GM21381 (cell line): ENCODE measurements at regions not wholly inside any gene's neighbourhood (a gene's known extent, or its start where the extent isn't known, plus 50 kb on each side); places are given as distances from the start of the nearest gene placed in this dataset.
"Not testable (repeated sequence)": the region's sequence is repeated elsewhere in the genome, so short reads cannot be mapped to it uniquely, and the experiment has no call there.

Source experiments
- ATAC-seq: cut with Tn5 transposase; IDR thresholded peaks from one replicate; pipeline ENCODE4 v1.9.1; 2021; ENCODE audit warnings: mild to moderate bottlenecking, moderate library complexity; ENCODE audit not compliant: unreplicated experiment

DNA sequence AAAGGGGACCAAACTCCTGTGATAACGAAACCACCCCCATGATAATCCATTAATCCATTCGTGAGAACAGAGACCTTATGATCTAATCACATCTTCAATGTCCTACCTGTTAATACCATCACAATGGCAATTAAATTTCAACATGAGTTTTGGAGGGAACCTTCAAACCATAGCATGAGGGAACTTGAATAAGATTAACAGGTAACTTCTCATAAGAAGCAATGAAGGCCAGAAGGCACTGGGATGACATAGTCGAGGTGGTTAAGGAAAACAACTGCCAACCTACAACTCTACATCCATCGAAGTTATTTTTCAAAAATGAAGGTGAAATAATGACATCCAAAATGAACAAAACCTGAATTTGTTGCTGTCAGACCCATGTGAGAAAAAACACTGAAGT lies 478.9 kb downstream of the EDEM1 start:
- no peak for ATAC-seq

DNA sequence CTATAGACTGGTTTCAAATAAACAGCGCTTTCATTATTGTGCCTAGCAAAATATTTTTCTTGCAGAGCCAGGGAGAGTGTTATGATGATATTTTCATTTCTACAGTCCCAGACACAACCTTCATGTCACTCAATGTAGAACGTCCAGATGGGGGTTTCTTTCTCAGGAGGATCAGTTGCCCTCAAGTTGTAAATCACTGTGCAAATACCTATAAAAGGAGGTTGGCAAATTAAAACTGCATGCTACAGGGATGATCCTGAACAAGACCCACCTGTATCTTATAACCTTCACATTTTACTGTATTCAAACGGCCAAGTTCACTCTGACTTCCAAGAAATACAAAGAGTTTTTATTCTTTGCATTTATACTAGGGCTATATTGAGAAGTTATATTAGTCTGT lies 486.0 kb downstream of the EDEM1 start:
- ATAC-seq = no peak

DNA sequence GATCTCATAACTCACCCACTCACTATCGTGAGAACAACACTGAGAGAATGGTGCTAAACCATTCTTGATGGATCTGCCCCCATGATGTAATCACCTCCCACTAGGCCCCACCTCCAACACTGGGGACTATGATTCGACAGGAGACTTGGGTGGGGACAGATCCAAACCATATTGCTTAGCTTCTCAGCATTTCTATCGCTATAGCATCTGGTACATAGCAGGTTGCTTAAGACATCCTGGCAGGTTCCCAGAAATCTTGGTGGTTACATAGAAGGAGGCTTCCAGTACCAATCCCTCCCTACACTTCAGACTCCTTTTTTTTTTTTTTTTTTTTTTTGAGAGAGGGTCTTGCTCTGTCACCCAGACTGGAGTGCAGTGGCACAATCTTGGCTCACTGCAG lies 487.8 kb downstream of the EDEM1 start:
- ATAC-seq = no peak

DNA sequence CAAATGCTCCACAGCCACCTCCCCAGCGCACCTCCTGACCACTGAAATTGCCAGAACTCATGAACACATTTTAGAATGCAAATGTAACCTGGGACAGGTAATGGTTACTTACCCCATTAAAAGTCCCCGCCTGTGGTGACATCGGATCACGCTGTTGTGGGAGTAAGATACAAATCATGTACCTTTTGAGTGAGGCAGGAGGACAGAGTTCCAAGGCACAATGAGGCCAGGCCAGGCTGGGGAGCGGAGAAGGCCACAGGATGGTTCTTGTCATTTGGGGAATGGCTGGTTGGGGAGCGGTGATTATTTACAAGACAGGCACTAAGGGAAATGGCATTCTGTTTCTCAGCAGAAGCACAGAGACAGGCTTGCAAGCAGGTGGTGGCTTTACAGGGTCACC lies 490.0 kb downstream of the EDEM1 start:
- ATAC-seq = no peak

DNA sequence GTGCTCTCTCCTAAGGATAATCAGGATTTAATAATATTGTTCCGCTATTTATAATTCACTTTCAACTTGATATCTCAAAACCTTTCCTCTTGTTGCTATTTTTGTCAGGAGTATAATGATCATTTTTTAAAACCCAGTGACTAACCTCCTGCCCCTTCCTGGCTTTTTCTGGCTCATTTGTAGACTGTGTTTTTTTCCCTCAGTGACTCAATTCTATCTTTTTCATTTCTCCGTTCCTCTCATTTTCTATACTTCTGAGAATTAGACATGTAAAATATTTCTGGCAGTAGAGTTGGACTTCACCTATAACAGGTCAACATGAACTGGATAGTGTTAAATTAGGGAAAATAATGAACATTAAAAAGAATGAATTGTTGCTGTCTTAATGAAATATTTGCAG lies 490.7 kb downstream of the EDEM1 start:
- no peak for ATAC-seq

DNA sequence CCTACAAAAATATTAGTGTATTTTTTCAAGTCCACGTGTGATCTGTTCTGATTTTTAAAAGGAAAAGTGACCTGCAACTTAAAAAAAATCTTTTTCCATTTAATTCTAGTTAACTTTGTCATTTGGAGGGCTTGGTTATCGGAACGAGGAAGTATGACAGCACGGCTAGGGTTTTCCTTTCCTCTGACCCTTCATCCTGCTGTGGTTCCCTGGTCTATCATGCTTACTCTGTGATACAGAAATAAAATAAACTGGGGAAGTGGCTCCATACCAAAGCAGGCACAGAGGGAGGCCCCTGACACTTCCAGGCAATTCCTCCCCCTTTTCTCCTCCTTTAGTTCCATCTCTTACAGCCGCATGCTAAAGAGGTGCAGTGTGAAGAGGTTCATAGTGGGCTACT lies 491.3 kb downstream of the EDEM1 start:
- ATAC-seq = no peak

DNA sequence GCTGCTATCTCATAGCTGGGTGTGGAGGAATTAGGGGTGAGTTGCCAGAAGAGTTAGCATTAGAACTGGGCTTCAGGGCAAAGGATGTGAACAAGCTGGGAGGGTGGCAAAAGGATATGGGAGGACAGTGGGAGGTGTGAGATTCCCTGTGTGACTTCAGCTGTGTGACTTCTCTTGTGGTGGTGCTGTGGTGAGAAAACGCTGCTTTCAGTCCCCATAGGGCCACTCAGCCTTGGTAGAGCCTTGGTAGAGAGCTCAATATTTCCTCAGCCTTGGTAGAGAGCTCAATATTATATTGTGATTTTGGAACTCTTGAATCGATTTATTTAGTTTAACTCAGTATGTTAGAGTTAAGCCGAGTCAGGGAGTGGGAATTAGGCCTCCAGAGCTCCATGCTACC lies 499.7 kb downstream of the EDEM1 start:
- peak; percentile 52 for ATAC-seq

DNA sequence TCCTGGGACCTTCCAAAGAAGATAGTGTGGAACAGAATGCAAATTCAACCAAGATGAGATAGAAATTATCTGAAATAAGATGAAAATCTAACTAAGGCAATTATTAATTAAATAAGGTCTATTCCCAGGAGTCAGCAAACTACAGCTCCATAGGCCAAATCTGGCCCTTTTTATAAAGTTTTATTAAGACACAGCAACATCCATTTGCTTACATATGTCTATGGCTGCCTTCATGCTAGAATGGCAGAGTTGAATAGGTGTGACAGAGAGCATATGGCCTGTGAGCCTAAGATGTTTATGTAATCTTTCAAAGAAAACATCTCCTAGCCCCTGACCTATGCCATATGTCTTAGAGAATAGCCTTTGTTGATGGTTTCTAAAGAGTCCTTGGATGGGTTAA lies 503.0 kb downstream of the EDEM1 start:
- ATAC-seq = no peak

DNA sequence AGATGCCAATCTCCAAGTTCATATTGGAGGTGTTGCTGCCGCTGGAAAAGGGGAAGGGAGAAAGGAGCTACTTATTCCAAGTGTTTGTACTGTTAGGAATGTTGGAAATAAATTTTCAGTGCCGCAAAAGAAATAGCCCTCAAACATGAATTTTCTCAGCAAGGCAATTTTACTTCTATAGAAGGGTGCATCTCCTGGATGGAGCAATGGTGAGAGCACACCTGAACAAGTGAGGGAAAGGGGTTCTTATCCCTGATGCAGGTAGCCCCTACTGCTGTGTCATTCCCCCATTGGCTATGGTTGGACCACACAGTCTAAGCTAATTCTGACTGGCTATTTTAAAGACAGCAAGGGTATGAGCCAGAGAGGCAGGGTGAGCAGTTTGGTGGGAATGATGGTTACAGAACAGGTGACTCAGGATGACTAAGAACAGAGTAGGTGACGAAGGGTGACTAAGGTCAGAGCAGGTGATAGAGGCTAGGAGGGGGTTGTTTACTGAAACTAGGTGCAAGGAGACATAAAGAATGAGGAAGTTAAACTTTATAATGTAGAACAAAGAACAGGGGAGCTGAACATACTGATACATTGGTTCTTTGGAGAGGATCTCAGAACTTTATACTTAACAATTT lies 503.5 kb downstream of the EDEM1 start:
- no peak for ATAC-seq

DNA sequence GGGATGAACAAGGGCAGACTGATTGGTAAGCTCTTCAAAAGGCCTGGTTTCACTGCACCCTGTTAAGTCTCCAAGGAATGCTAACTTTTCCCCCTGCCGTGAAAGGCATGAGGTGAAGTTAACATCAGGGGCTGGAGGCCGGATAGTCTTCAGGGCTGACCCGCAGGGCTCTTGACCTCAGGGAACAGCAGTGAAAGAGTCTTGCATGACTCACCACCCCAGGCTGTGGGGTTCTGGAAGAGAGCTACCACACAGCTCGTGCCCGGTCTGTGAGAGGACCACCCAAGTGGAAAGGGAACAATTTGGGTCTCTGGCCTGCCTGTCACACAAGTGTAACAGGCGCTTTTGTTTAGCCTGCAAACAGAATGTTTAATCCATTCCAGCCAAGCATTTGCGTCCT lies 504.9 kb downstream of the EDEM1 start:
- ATAC-seq = no peak

DNA sequence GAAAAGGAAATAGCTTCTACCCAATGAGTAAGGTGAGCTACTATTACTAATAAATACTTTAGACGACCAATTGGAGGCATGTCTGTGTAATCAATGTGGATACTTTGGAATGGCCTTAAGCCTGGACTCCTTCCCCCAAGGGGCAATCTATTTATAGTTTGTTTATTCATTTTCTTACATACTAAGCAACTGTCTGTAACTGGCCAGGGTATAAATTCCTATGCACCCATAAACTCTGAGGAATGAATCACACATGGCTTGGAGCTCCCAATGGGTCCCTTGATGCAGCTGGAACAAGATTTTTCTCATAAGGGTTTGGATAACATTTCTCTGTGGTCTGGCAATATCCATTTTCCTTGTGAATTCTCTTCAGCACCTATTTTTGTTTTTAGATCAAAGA lies 506.8 kb downstream of the EDEM1 start:
- no peak for ATAC-seq

DNA sequence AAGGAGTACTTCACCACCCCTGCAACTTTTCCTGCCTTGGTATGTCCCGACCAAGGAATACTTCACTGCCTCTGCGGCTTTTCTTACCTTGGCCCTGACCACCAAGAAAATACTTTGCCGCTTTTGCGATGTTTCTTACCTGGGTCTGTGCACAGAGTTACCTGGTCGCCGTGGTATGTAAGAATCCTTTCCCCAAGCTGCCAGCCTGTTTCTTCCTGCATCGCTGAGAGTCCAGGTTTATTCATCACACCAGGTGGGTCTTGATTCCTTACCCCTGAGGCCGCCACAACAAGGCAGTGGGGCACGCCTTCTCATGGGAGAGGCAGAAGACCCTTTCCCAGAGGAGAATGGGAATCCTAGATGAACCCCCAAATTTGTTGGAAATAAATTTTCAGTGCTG lies 511.3 kb downstream of the EDEM1 start:
- no peak for ATAC-seq

DNA sequence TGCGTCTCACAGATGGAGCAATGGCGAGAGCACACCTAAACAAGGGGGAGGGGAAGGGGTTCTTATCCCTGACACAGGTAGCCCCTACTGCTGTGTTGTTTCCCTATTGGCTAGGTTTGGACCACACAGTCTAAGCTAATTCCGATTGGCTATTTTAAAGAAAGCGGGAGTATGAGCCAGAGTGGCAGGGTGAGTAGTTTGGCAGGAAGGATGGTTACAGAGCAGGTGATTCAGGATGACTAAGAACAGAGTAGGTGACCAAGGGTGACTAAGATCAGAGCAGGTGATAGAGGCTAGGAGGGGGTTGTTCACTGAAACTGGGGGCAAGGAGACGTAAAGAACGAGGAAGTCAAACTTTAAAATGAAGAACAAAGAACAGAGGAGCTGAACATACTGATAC lies 511.8 kb downstream of the EDEM1 start:
- ATAC-seq = no peak

DNA sequence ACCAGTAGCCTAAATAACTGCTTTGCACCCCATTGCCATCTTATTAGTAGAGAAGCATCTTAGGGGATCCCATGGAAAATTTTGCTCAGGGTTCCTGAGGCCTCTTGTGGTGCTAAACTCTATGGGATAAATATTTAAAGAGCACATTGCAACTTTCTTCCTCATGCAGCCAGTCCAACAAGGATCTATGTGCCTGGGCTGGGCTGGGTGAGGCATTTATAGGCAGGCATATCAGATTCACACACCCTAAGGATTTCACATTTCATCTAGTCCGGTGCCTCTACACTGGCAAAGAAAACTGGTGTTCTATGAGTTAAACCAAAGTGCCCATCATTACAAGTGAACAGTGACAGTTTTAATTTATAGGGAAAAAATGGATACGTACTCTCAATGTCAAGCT lies 512.3 kb downstream of the EDEM1 start:
- no peak for ATAC-seq

DNA sequence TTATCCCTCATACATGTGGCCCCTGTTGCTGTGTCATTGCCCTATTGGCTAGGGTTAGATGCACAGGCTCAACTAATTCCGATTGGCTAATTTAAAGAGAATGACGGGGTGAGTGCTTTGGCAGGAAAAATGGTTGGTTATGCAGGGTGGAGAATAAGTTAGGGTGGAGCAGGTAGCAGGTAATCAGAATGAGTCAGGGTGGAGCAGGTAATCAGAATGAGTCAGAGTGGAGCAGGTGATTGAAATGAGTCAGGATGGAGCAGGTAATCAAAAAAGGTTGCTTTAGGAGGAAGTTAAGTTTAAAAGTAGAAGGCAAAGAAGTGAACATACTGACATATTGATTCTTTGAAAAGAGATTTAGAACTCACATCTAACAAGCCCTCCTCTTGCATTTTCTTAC lies 513.5 kb downstream of the EDEM1 start:
- ATAC-seq = not testable (repeated sequence)

DNA sequence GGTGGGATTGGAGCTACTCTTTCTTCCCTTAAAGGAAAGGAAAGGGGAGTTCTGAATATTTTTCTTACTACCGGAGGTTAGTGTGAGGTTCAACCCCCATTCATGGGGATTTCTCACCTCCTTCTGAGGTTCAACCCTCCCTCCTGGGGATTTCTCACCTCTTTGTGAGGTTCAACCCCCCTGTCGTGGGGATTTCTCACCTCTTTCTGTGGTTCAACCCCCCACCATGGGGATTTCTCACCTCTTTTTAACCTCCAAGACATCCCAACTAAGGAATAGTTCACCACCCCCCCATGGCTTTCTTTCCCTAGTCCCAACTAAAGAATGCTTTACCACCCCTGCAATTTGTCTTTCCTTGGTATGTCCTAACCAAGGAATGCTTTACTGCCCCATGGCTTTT lies 520.3 kb downstream of the EDEM1 start:
- no peak for ATAC-seq

DNA sequence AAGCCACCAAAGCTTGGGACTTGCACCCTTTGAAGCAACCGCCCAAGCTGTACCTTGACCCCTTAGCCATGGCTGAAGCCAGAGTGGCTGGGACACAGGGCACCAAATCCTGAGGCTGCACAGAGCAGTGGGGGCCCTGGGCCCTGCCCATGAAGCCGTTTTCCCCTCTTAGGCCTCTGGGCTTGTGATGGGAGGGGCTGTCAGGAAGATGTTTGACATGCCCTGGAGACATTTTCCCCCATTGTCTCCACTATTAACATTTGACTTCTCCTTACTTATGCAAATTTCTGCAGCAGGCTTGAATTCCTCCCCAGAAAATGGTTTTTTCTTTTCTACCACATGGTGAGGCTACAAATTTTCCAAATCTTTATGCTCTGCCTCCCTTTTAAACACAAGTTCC lies 522.2 kb downstream of the EDEM1 start:
- no peak for ATAC-seq

DNA sequence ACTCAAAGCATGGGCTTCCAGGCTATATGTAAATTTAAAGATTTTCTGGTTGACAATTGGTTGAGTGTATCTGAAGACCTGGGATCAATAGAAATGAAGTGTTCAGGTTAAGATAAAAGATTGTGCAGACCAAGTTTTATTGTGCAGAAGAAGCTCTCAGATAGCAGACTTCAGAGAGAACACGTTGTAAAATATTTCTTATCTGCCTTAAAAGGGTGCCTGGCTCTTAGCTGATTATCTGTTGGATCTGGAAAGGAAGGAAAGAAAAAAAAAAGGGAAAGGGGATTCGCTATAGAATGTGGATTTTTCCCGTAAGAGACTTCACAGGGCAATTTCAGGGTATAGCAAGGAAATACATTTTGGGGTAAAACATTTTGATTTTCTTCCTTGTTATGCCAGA lies 523.2 kb downstream of the EDEM1 start:
- ATAC-seq = no peak

DNA sequence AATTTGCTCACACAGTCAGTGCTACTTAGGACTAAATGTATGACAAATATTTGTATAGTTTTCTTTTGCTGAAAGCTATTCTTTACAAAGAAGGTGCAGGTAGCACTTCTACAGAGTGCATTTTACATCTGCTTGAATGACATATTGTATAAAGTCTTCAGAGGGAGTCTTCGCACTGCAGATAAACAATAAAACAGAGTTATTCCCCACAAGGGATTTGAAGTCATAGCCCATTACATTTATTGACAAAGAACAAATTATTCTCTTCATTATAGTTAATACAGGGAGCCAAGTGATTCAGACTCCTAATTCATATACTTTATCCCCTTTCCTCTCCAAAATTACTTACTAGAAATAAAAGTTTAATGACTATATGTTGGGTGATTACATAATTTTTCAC lies 529.7 kb downstream of the EDEM1 start:
- no peak for ATAC-seq

DNA sequence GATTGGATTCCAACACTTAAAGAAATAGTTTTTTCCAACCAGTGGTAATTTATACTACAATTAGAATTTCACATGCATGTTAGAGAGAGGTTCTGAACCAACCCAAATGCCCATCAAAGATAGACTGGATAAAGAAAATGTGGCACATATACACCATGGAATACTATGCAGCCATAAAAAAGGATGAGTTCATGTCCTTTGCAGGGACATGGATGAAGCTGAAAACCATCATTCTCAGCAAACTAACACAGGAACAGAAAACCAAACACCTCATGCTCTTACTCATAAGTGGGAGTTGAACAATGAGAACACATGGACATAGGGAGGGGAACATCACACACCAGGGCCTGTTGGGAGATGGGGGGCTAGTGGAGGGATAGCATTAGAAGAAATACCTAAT lies 532.2 kb downstream of the EDEM1 start:
- ATAC-seq = not testable (repeated sequence)

DNA sequence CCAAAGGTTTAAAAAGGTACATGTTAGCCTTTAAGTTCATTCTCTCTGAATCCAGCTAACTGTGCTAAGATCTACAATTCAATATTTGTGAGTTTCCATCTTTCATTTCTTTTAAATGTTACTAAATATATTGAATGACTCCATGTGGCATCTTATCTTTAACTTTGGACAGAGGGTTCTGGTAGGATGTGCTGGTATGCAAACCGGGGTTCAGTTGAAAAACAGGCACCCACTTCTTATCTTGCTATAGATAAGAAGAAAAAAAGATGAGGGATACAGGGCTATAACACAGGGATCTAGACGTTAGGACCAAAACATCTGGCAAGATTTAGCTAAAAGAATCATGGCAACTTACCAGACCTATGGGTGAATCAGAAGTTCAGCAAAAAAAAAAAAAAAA lies 538.3 kb downstream of the EDEM1 start:
- ATAC-seq = no peak

DNA sequence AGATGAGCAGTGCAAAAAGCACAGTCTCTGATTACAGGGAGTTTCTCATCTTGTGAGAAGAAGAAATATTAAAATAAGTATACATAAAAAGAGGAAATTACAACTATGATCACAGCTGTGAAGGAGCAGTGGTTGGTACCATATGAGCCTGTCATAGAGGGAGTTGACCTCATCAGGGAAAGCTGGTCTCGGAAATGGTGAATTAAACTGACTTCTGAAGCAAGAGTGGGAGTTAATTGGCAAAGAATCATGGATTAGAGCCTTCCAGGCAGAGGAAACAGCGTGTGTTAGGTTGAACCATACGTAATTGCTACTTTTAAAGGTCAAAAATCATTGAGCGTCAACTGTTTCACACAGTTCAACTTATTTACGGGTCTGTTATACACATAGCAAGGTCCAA lies 539.1 kb downstream of the EDEM1 start:
- ATAC-seq = no peak

DNA sequence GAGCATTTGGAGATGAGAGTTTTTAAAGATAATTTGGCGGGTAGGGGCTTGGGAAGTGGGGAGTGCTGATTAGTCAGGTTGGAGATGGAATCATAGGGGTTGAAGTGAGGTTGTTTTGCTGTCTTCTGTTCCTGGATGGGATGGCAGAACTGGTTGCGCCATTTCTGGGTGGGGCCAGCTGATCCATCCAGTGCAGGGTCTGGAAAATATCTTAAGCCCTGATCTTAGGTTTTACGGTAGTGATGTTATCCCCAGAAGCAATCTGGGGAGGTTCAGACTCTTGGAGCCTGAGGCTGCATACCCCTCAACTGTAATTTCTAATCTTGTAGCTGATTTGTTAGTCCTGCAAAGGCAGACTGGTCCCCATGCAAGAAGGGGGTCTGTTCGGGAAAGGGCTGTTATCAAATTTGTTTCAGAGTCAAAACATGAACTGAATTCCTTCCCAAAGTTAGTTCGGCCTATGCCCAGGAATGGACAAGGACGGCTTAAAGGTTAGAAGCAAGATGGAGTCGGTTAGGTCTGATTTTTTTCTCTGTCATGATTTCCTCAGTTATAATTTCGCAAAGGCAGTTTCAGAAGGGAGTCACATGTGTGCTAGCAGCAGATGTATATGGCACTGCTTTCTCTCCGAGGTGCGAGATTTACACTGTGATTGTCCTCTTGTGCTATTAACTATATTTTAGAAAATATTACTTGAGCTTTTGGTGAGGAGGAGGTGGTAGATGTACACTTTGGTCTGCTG lies 540.4 kb downstream of the EDEM1 start:
- ATAC-seq = no peak
